Smooth muscle cell (in vitro differentiated cells): ENCODE measurements at regions not wholly inside any gene's neighbourhood (a gene's known extent, or its start where the extent isn't known, plus 50 kb on each side); places are given as distances from the start of the nearest gene placed in this dataset.

Experiments
- DNase-seq: peaks from one replicate; lab custom pipeline; 2025; ENCODE audit not compliant: unreplicated experiment; lab: John Stamatoyannopoulos, UW
- H2AFZ ChIP-seq: fragments of 200-600 bp; sonication (generic); 2 replicates; pipeline ENCODE4 v1.6.0; 2016; ENCODE audit warnings: antibody characterized with exemption, low read depth, mild to moderate bottlenecking
- H3F3A ChIP-seq: fragments of 200-600 bp; sonication (generic); 2 replicates; pipeline ENCODE4 v1.6.0; 2017; ENCODE audit warnings: antibody characterized with exemption, low read depth
- H3K27ac ChIP-seq: fragments of 200-600 bp; sonication (generic); 2 replicates; pipeline ENCODE4 v1.5.1; 2016; ENCODE audit warnings: low read depth, mild to moderate bottlenecking
- H3K27me3 ChIP-seq: fragments of 200-600 bp; sonication (generic); 2 replicates; pipeline ENCODE4 v1.6.1; 2016; ENCODE audit warnings: low read depth, mild to moderate bottlenecking
- H3K36me3 ChIP-seq: fragments of 200-600 bp; sonication (generic); 2 replicates; pipeline ENCODE4 v1.5.1; 2016; ENCODE audit warnings: low read depth
- H3K4me1 ChIP-seq: fragments of 200-600 bp; sonication (generic); 2 replicates; pipeline ENCODE4 v1.5.1; 2016; ENCODE audit warnings: low read depth
- H3K4me2 ChIP-seq: fragments of 200-600 bp; sonication (generic); 2 replicates; pipeline ENCODE4 v1.6.0; 2016; ENCODE audit warnings: mild to moderate bottlenecking
- H3K4me3 ChIP-seq: fragments of 200-600 bp; sonication (generic); 2 replicates; pipeline ENCODE4 v1.5.1; 2016; ENCODE audit warnings: mild to moderate bottlenecking
- H3K79me2 ChIP-seq: fragments of 200-600 bp; sonication (generic); 2 replicates; pipeline ENCODE4 v1.6.0; 2016; ENCODE audit warnings: low read depth, mild to moderate bottlenecking
- H3K9ac ChIP-seq: fragments of 200-600 bp; sonication (generic); 2 replicates; pipeline ENCODE4 v1.6.0; 2016; ENCODE audit warnings: low read depth
- H3K9me3 ChIP-seq: fragments of 200-600 bp; sonication (generic); replicated peaks from 2 replicates; pipeline ENCODE4 v1.5.1; 2016; ENCODE audit warnings: low read depth
- H4K20me1 ChIP-seq: fragments of 200-600 bp; sonication (generic); 2 replicates; pipeline ENCODE4 v1.6.0; 2016; ENCODE audit warnings: low read depth
- CTCF ChIP-seq: fragments of 200-600 bp; sonication (generic); IDR thresholded peaks from 2 replicates; pipeline ENCODE4 v1.5.1; 2017; ENCODE audit warnings: borderline replicate concordance, mild to moderate bottlenecking, antibody characterized with exemption; ENCODE audit not compliant: insufficient read depth, poor library complexity, severe bottlenecking
- WGBS: methylation state at CpG from one replicate; pipeline ENCODE4 v1.1.7; 2016; ENCODE audit warnings: low lambda C conversion rate; 5-methylcytosine and 5-hydroxymethylcytosine counted together

GRCh38 chr5:39561421-39561820, 136.6 kb upstream of the DAB2 start:
- DNase-seq = no peak
- Histone ChIP-seq H3K9me3 (no peaks in the 10 kb centered on the region), H3K9ac (no peak overlapping the region), H2AFZ (no peak overlapping the region), H3K4me3 (no peak overlapping the region), H3K27me3 (no peaks in the 10 kb centered on the region), H3K27ac (no peak overlapping the region), H3K36me3 (no peaks in the 10 kb centered on the region), H3K4me1 (no peaks in the 10 kb centered on the region), H3K4me2 (no peak overlapping the region), H4K20me1 (no peaks in the 10 kb centered on the region), H3K79me2 (no peaks in the 10 kb centered on the region), H3F3A (no peaks in the 10 kb centered on the region)
- TF ChIP-seq CTCF = no peak
- WGBS = 46% methylated on average over 2 of the region's 2 CpGs

- Histone ChIP-seq H3K36me3 (no peaks in the 10 kb centered on the region), H3K9ac (no peak overlapping the region), H3K4me3 (no peak overlapping the region), H3K27me3 (no peaks in the 10 kb centered on the region), H3K4me1 (no peaks in the 10 kb centered on the region), H3K79me2 (no peaks in the 10 kb centered on the region), H3K9me3 (no peaks in the 10 kb centered on the region), H3K4me2 (no peak overlapping the region), H2AFZ (no peak overlapping the region), H3F3A (no peaks in the 10 kb centered on the region), H3K27ac (no peak overlapping the region), H4K20me1 (no peaks in the 10 kb centered on the region)
- 98% methylated on average over 2 of the region's 2 CpGs for WGBS
- TF ChIP-seq CTCF = no peak
- DNase-seq = no peak
These were observed 135.9 kb upstream of the DAB2 start for GRCh38 chr5:39560726-39561125.

- no peaks in the 10 kb centered on the region for H3K4me1 ChIP-seq
- no peaks in the 10 kb centered on the region for H3F3A ChIP-seq
- H3K27ac ChIP-seq = no peak overlapping the region
- H3K36me3 ChIP-seq = no peaks in the 10 kb centered on the region
- no peaks in the 10 kb centered on the region for H4K20me1 ChIP-seq
- no peak overlapping the region for H3K9ac ChIP-seq
- 75% methylated on average over 2 of the region's 2 CpGs for WGBS
- H3K4me2 ChIP-seq = no peak overlapping the region
- no peaks in the 10 kb centered on the region for H3K9me3 ChIP-seq
- no peak for TF ChIP-seq CTCF
- no peaks in the 10 kb centered on the region for H3K27me3 ChIP-seq
- no peak overlapping the region for H3K4me3 ChIP-seq
- DNase-seq = no peak
- no peak overlapping the region for H2AFZ ChIP-seq
- H3K79me2 ChIP-seq = no peaks in the 10 kb centered on the region
These were observed 135.1 kb upstream of the DAB2 start for GRCh38 chr5:39559923-39560322.

- Histone ChIP-seq H3K36me3 (no peaks in the 10 kb centered on the region), H3K27ac (no peak overlapping the region), H3K4me3 (no peak overlapping the region), H3K4me2 (no peak overlapping the region), H3K79me2 (no peaks in the 10 kb centered on the region), H4K20me1 (no peaks in the 10 kb centered on the region), H3K27me3 (no peaks in the 10 kb centered on the region), H2AFZ (no peak overlapping the region), H3K9ac (no peak overlapping the region), H3F3A (no peaks in the 10 kb centered on the region), H3K4me1 (no peaks in the 10 kb centered on the region), H3K9me3 (no peaks in the 10 kb centered on the region)
- no peak for DNase-seq
- WGBS = 53% methylated on average over 3 of the region's 3 CpGs
- no peak for TF ChIP-seq CTCF
These were observed 133.8 kb upstream of the DAB2 start for GRCh38 chr5:39558541-39558940.
